ENCODE measurements at regions not wholly inside any gene's neighbourhood (a gene's known extent, or its start where the extent isn't known, plus 50 kb on each side); places are given as distances from the start of the nearest gene placed in this dataset.
"Not testable (repeated sequence)": the region's sequence is repeated elsewhere in the genome, so short reads cannot be mapped to it uniquely, and the experiment has no call there.

GRCh38 chr7:3094701-3095445 is 51.2 kb upstream of the CARD11 start:
- DNase-seq: no peak

GRCh38 chr7:3097734-3098133 is 54.1 kb upstream of the CARD11 start:
- no peak for DNase-seq

GRCh38 chr7:3102159-3102558 is 58.5 kb upstream of the CARD11 start:
- no peak for DNase-seq

- no peak for DNase-seq
These were observed 60.1 kb upstream of the CARD11 start for GRCh38 chr7:3103614-3104398.

GRCh38 chr7:3105856-3106255 is 62.2 kb upstream of the CARD11 start:
- DNase-seq: no peak

GRCh38 chr7:3106361-3106826 is 62.7 kb upstream of the CARD11 start:
- no peak for DNase-seq

- no peak for DNase-seq
These were observed 63.6 kb upstream of the CARD11 start for GRCh38 chr7:3107228-3107763.

GRCh38 chr7:3107889-3108570 is 64.4 kb upstream of the CARD11 start:
- no peak for DNase-seq

- DNase-seq: no peak
These were observed 65.7 kb upstream of the CARD11 start for GRCh38 chr7:3109311-3109915.

GRCh38 chr7:3112479-3113134 is 68.9 kb upstream of the CARD11 start:
- no peak for DNase-seq

GRCh38 chr7:3114917-3115316 is 71.2 kb upstream of the CARD11 start:
- no peak for DNase-seq

- DNase-seq: no peak
These were observed 73.4 kb upstream of the CARD11 start for GRCh38 chr7:3117081-3117480.

GRCh38 chr7:3117488-3118231 is 74.0 kb upstream of the CARD11 start:
- DNase-seq: no peak

GRCh38 chr7:3119352-3119927 is 75.8 kb upstream of the CARD11 start:
- not testable (repeated sequence) for DNase-seq

- DNase-seq: no peak
These were observed 76.3 kb upstream of the CARD11 start for GRCh38 chr7:3119963-3120362.

- DNase-seq: no peak
These were observed 76.8 kb upstream of the CARD11 start for GRCh38 chr7:3120513-3120912.

- DNase-seq: no peak
These were observed 85.3 kb upstream of the CARD11 start for GRCh38 chr7:3128857-3129490.

GRCh38 chr7:3133811-3134385 is 90.2 kb upstream of the CARD11 start:
- no peak for DNase-seq

GRCh38 chr7:3134745-3135144 is 91.1 kb upstream of the CARD11 start:
- no peak for DNase-seq

GRCh38 chr7:3135626-3136025 is 92.0 kb upstream of the CARD11 start:
- no peak for DNase-seq

All from activated CD4-positive, CD25-positive, alpha-beta regulatory T cell treated with anti-CD3 and anti-CD28 coated beads, Interleukin-2, amount 50 U/mL, for 72 hours (primary cell).